Urinary bladder (tissue), 3 donors: ENCODE measurements at regions not wholly inside any gene's neighbourhood (a gene's known extent, or its start where the extent isn't known, plus 50 kb on each side); places are given as distances from the start of the nearest gene placed in this dataset.
A peak's percentile ranks its signal among the peaks of the same experiment; 100 is the strongest.

Source experiments
- DNase-seq: peaks from one replicate; pipeline ENCODE4 v3.0.0-alpha.2; 2015; ENCODE audit errors: extremely low spot score
- H3K27ac ChIP-seq: one replicate; pipeline ENCODE4 v1.5.1; 2013; ENCODE audit warnings: low read depth, mild to moderate bottlenecking, moderate library complexity
- H3K36me3 ChIP-seq: one replicate; pipeline ENCODE4 v1.6.1; 2013; ENCODE audit warnings: mild to moderate bottlenecking, moderate library complexity; ENCODE audit not compliant: insufficient read depth
- H3K4me1 ChIP-seq: one replicate; pipeline ENCODE4 v1.6.1; 2013; ENCODE audit warnings: mild to moderate bottlenecking, moderate library complexity; ENCODE audit not compliant: insufficient read depth
- H3K4me3 ChIP-seq: one replicate; pipeline ENCODE4 v1.5.1; 2013; ENCODE audit warnings: low read depth, low read length
- WGBS: extraction: QIAGEN DNeasy Blood & Tissue Kit; methylation state at CpG from one replicate; pipeline ENCODE4 v1.1.7; 2013; 5-methylcytosine and 5-hydroxymethylcytosine counted together
- donor health status: healthy with polysubstance abuse.
- donor health status: healthy.

DNA sequence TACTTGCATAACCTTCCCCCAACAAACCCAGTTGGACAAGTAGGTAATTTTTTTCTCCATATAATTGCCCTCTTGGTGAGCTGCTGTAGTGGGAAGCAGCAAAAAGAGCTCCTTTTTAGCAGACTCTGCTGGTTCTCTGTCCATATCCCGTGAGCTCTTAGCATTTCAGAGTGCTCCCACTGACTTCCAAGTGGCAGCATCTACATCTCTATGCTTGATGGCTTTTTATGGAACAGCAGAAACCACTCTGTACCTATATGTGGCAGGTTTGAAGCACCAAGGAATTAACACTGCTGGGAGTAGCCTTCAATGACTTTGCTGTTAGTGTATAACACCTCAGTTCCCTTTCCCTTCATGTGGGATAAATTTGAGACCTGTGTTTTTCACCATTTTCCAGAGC is 168.4 kb upstream of the NHS start:
- no peak for DNase-seq
- H3K27ac ChIP-seq = no peak overlapping the region
- no peaks in the 10 kb centered on the region for H3K36me3 ChIP-seq
- no peaks in the 10 kb centered on the region for H3K4me1 ChIP-seq
- no peak overlapping the region for H3K4me3 ChIP-seq
- WGBS = 83% methylated on average over 1 of the region's 1 CpG

GRCh38 chrX:17214962-17215361 is 160.0 kb upstream of the NHS start:
- DNase-seq = no peak
- no peak overlapping the region for H3K4me3 ChIP-seq
- WGBS = 84% methylated on average over 4 of the region's 4 CpGs
- no peaks in the 10 kb centered on the region for H3K36me3 ChIP-seq
- H3K27ac ChIP-seq = no peak overlapping the region
- H3K4me1 ChIP-seq = no peaks in the 10 kb centered on the region

GRCh38 chrX:17226736-17227135 is 148.3 kb upstream of the NHS start:
- Histone ChIP-seq H3K4me1 (no peaks in the 10 kb centered on the region), H3K4me3 (no peak overlapping the region)

GRCh38 chrX:17237146-17237545 is 137.9 kb upstream of the NHS start:
- no peaks in the 10 kb centered on the region for H3K4me1 ChIP-seq
- H3K36me3 ChIP-seq = no peaks in the 10 kb centered on the region
- no peak overlapping the region for H3K4me3 ChIP-seq
- H3K27ac ChIP-seq = no peak overlapping the region
- no peak for DNase-seq
- WGBS = 87% methylated on average over 5 of the region's 5 CpGs

More at GRCh38 chrX:17226736-17227135, 148.3 kb upstream of the NHS start:
- Histone ChIP-seq H3K27ac (no peak overlapping the region), H3K36me3 (no peaks in the 10 kb centered on the region)
- DNase-seq = no peak

- peak; percentile 6 for DNase-seq
- H3K36me3 ChIP-seq = no peaks in the 10 kb centered on the region
- H3K4me3 ChIP-seq = no peak overlapping the region
- no peaks in the 10 kb centered on the region for H3K4me1 ChIP-seq
- WGBS = 17% methylated on average over 5 of the region's 5 CpGs
- no peak overlapping the region for H3K27ac ChIP-seq
These were observed 132.5 kb upstream of the NHS start for GRCh38 chrX:17242470-17242869.

GRCh38 chrX:17247144-17247543 is 127.9 kb upstream of the NHS start:
- H3K27ac ChIP-seq = no peak overlapping the region
- H3K36me3 ChIP-seq = no peaks in the 10 kb centered on the region
- no peak overlapping the region for H3K4me3 ChIP-seq
- 100% methylated on average over 1 of the region's 1 CpG for WGBS
- no peak for DNase-seq
- no peaks in the 10 kb centered on the region for H3K4me1 ChIP-seq

DNA sequence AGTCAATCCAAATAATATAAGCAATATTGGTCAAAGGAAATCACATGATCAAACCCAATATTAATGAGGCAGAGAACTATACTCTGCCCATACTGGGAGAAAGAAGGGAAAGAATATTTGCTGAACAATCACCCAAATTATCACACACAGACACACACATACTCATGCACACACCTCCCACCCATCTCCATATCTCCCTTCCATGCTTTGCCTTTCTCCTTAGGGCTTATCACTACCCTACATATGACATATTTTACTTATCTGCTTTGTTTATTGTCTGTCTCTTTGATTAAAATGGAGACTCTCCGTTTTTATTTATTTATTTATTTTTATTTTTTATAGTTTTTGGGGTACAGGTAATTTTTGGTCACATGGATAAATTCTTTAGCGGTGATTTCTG is 112.9 kb upstream of the NHS start:
- DNase-seq = no peak
- Histone ChIP-seq H3K4me3 (no peak overlapping the region), H3K4me1 (no peaks in the 10 kb centered on the region), H3K27ac (no peak overlapping the region), H3K36me3 (no peaks in the 10 kb centered on the region)
- WGBS = 69% methylated on average over 2 of the region's 2 CpGs

DNA sequence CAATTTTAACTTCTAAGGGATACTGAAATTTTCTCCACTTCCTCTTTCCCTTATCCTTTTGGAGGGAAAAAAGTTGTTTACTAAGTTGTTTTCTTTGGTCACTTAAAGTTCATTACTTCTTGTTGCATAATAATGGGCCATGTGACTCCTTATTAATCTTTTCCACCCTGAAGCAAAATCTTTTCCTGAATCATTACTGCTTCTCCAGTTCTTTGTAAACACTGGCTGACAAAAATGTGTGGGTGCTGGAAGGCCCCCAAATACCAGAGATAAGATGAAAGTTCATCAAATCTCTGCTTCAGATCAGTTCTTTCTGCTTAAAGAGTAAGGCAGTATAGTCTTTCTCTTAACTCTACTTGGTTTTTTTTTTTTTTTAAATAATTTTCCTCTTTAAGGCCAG is 108.9 kb upstream of the NHS start:
- H3K36me3 ChIP-seq = no peaks in the 10 kb centered on the region
- no peak for DNase-seq
- H3K4me1 ChIP-seq = no peaks in the 10 kb centered on the region
- H3K4me3 ChIP-seq = no peak overlapping the region
- no peak overlapping the region for H3K27ac ChIP-seq

DNA sequence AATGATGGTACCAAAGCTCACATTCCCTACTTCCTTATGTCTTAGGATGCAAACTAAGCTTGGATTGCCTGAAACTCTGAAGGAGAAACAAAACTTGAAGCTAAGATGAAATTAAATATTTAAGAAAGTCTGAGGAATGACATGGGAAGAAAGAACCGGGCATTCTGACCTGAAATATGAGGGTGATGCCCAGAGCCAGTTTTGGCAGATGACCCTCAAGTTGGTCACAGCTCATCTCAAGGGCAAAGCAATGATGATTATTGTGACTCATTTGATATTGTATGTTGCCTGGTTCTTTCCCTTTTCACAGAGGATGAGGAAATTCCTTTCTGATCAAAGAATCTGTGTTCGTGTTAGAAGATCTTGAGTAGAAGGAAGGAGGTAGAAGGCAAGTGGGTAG is 96.0 kb upstream of the NHS start:
- no peaks in the 10 kb centered on the region for H3K36me3 ChIP-seq
- no peak overlapping the region for H3K27ac ChIP-seq
- WGBS = 83% methylated on average over 2 of the region's 2 CpGs
- no peaks in the 10 kb centered on the region for H3K4me1 ChIP-seq
- DNase-seq = no peak
- H3K4me3 ChIP-seq = no peak overlapping the region

- Histone ChIP-seq H3K36me3 (no peaks in the 10 kb centered on the region), H3K4me1 (no peaks in the 10 kb centered on the region), H3K4me3 (no peak overlapping the region), H3K27ac (no peak overlapping the region)
- WGBS = 85% methylated on average over 2 of the region's 2 CpGs
- DNase-seq = no peak
These were observed 89.0 kb upstream of the NHS start for GRCh38 chrX:17285983-17286382.

GRCh38 chrX:17291171-17291900 is 83.7 kb upstream of the NHS start:
- Histone ChIP-seq H3K4me1 (no peaks in the 10 kb centered on the region), H3K36me3 (no peaks in the 10 kb centered on the region), H3K27ac (peak overlapping the region; percentile 23), H3K4me3 (no peak overlapping the region)
- 31% methylated on average over 2 of the region's 2 CpGs for WGBS
- no peak for DNase-seq

DNA sequence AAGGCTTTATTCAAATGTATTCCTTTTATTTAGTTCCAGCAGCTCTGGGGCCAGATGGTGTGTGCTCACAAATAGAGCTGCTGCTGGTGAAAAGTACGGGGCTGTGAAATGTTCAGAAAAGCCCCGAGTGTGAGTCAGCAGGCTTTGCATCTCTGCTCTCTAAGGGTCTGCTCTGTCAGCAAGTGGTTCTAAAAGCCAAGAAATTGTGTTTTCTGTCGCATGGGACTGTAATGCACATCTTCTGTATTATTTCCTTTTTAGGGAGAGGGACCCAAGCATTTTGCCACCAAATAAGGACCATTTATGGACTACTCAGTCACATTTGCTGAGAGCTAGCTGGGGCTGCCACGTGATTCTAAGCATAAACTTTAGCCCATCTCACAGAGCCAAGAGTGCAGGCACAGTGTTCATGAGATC is 82.9 kb upstream of the NHS start:
- H3K36me3 ChIP-seq = no peaks in the 10 kb centered on the region
- no peak for DNase-seq
- H3K4me1 ChIP-seq = no peaks in the 10 kb centered on the region
- WGBS = 8% methylated on average over 4 of the region's 4 CpGs
- no peak overlapping the region for H3K4me3 ChIP-seq
- no peak overlapping the region for H3K27ac ChIP-seq

DNA sequence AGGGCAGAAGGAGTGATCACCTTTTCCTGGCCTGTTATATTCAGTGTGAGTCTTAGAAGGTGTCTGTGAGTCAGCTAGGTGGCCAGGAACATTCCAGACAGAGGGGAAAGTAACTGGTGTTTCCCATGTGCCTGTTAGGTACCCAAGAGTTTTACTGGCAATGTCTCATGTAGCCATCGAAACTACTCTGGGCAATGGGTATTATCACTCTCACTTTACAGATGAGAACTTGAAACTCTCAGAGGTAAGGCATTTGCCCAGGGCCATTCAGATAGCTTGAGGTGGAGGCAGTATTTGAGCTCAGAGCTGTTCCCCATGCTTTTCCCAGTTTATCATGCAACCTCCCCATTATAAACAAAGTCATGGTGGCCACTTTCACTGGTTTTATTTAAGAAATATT is 80.4 kb upstream of the NHS start:
- Histone ChIP-seq H3K27ac (no peak overlapping the region), H3K36me3 (no peaks in the 10 kb centered on the region), H3K4me3 (no peak overlapping the region), H3K4me1 (no peaks in the 10 kb centered on the region)
- no peak for DNase-seq
- WGBS = 97% methylated on average over 1 of the region's 1 CpG

DNA sequence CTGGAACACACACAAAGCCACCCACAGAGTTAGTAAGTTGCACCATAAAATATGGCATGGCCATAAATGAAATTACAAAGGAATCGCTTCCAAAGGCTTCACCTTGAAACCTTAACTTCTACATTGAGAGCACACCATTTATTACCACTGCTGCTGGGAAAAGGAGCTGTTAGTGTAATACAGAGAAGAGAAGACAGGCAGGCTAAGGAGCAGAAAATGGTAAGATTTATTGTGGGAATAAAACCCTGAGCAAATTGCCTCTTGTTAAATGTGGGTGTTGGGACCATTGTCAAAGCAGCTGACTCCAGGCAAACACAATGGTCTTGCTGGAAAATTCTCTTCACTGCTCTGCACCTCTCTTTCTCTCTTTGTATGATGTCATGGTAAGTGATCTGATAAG is 79.2 kb upstream of the NHS start:
- H3K36me3 ChIP-seq = no peaks in the 10 kb centered on the region
- H3K4me3 ChIP-seq = no peak overlapping the region
- no peak overlapping the region for H3K27ac ChIP-seq
- no peak for DNase-seq
- 62% methylated on average over 1 of the region's 1 CpG for WGBS
- no peaks in the 10 kb centered on the region for H3K4me1 ChIP-seq

- WGBS = 93% methylated on average over 1 of the region's 1 CpG
- no peaks in the 10 kb centered on the region for H3K36me3 ChIP-seq
- H3K27ac ChIP-seq = no peak overlapping the region
- H3K4me1 ChIP-seq = no peaks in the 10 kb centered on the region
- no peak for DNase-seq
- no peak overlapping the region for H3K4me3 ChIP-seq
These were observed 76.4 kb upstream of the NHS start for GRCh38 chrX:17298564-17298963.
